Cardiac muscle cell (in vitro differentiated cells and primary cell): ENCODE measurements at regions not wholly inside any gene's neighbourhood (a gene's known extent, or its start where the extent isn't known, plus 50 kb on each side); places are given as distances from the start of the nearest gene placed in this dataset.
"Not testable (repeated sequence)": the region's sequence is repeated elsewhere in the genome, so short reads cannot be mapped to it uniquely, and the experiment has no call there.

Experiments used
- DNase-seq, 2 donors: peaks; one replicate each; pipeline versions ENCODE4 v3.0.0 to v3.0.0-alpha.2; 2010 to 2017; ENCODE audit warnings: low read depth in 1 of 2, low spot score in 1 of 2
- H3K27ac ChIP-seq: fragments of 200-600 bp; sonication (generic); 2 replicates; pipeline ENCODE4 v1.5.1; 2016
- H3K27me3 ChIP-seq: fragments of 200-600 bp; sonication (generic); 2 replicates; pipeline ENCODE4 v1.6.0; 2016; ENCODE audit warnings: control low read depth
- H3K36me3 ChIP-seq: fragments of 200-600 bp; sonication (generic); 2 replicates; pipeline ENCODE4 v1.5.1; 2016; ENCODE audit warnings: control low read depth
- H3K4me1 ChIP-seq: fragments of 200-600 bp; sonication (generic); 2 replicates; pipeline ENCODE4 v1.8.1; 2017; ENCODE audit warnings: low read depth, mild to moderate bottlenecking, mixed run types
- H3K4me3 ChIP-seq: fragments of 200-600 bp; sonication (generic); 2 replicates; pipeline ENCODE4 v1.5.1; 2016; ENCODE audit warnings: mild to moderate bottlenecking
- H3K9me3 ChIP-seq: fragments of 200-600 bp; sonication (generic); 2 replicates; pipeline ENCODE4 v1.5.1; 2017; ENCODE audit warnings: low read depth, mild to moderate bottlenecking, control low read depth
- CTCF ChIP-seq: IDR thresholded peaks from 2 replicates; pipeline ENCODE4 v1.5.1; 2012; ENCODE audit warnings: low read depth, mild to moderate bottlenecking, low read length

GRCh38 chr12:25615119-25615518, 62.0 kb upstream of the LMNTD1 start:
- peak in 1 of 2 donors; percentile 80 for DNase-seq
- no peak for TF ChIP-seq CTCF
- Histone ChIP-seq H3K4me3 (no peak overlapping the region), H3K27ac (no peak overlapping the region), H3K9me3 (no peaks in the 10 kb centered on the region), H3K27me3 (no peaks in the 10 kb centered on the region), H3K4me1 (no peaks in the 10 kb centered on the region), H3K36me3 (no peaks in the 10 kb centered on the region)

GRCh38 chr12:25616286-25616685, 63.2 kb upstream of the LMNTD1 start:
- no peak for DNase-seq

GRCh38 chr12:25617991-25618390, 64.9 kb upstream of the LMNTD1 start:
- Histone ChIP-seq H3K4me3 (no peak overlapping the region), H3K4me1 (no peaks in the 10 kb centered on the region), H3K36me3 (no peaks in the 10 kb centered on the region), H3K9me3 (no peaks in the 10 kb centered on the region), H3K27ac (no peak overlapping the region), H3K27me3 (no peaks in the 10 kb centered on the region)
- no peak for DNase-seq
- no peak for TF ChIP-seq CTCF

More at GRCh38 chr12:25616286-25616685, 63.2 kb upstream of the LMNTD1 start:
- TF ChIP-seq CTCF: no peak
- Histone ChIP-seq H3K4me1 (no peaks in the 10 kb centered on the region), H3K9me3 (no peaks in the 10 kb centered on the region), H3K27me3 (no peaks in the 10 kb centered on the region), H3K27ac (no peak overlapping the region), H3K36me3 (no peaks in the 10 kb centered on the region), H3K4me3 (no peak overlapping the region)

- no peak for TF ChIP-seq CTCF
- H3K27ac ChIP-seq: no peak overlapping the region
- H3K4me1 ChIP-seq: no peaks in the 10 kb centered on the region
- DNase-seq: no peak
- H3K4me3 ChIP-seq: no peak overlapping the region
- H3K27me3 ChIP-seq: no peaks in the 10 kb centered on the region
- H3K9me3 ChIP-seq: no peaks in the 10 kb centered on the region
- no peaks in the 10 kb centered on the region for H3K36me3 ChIP-seq
Measured at GRCh38 chr12:25623816-25624215, 70.7 kb upstream of the LMNTD1 start.

- Histone ChIP-seq H3K27ac (no peak overlapping the region), H3K36me3 (no peaks in the 10 kb centered on the region), H3K9me3 (no peaks in the 10 kb centered on the region), H3K4me3 (no peak overlapping the region), H3K4me1 (no peaks in the 10 kb centered on the region), H3K27me3 (no peaks in the 10 kb centered on the region)
- no peak for DNase-seq
- TF ChIP-seq CTCF: no peak
Measured at GRCh38 chr12:25625146-25625545, 72.1 kb upstream of the LMNTD1 start.

GRCh38 chr12:25629341-25629740, 76.3 kb upstream of the LMNTD1 start:
- Histone ChIP-seq H3K4me1 (no peaks in the 10 kb centered on the region), H3K27me3 (no peaks in the 10 kb centered on the region), H3K9me3 (no peaks in the 10 kb centered on the region), H3K27ac (no peak overlapping the region), H3K36me3 (no peaks in the 10 kb centered on the region), H3K4me3 (no peak overlapping the region)
- TF ChIP-seq CTCF: no peak
- DNase-seq: no peak

- not testable (repeated sequence) for H3K4me1 ChIP-seq, H3K9me3 ChIP-seq, H3K4me3 ChIP-seq, H3K27ac ChIP-seq, H3K36me3 ChIP-seq, H3K27me3 ChIP-seq
- peak in 1 of 2 donors; percentile 20 for DNase-seq
Measured at GRCh38 chr12:25630735-25631515, 77.8 kb upstream of the LMNTD1 start.

- H3K9me3 ChIP-seq, H3K36me3 ChIP-seq, DNase-seq, H3K4me3 ChIP-seq, H3K27me3 ChIP-seq, H3K27ac ChIP-seq, H3K4me1 ChIP-seq: not testable (repeated sequence)
Measured at GRCh38 chr12:25633149-25633548, 80.1 kb upstream of the LMNTD1 start.
